Neural cell (in vitro differentiated cells): ENCODE measurements at regions not wholly inside any gene's neighbourhood (a gene's known extent, or its start where the extent isn't known, plus 50 kb on each side); places are given as distances from the start of the nearest gene placed in this dataset.

Experiments used
- EP300 ChIP-seq: fragments of 450-650 bp; conservative IDR thresholded peaks from 2 replicates; pipeline ENCODE4 v1.6.1; 2014; ENCODE audit warnings: antibody characterized with exemption, mild to moderate bottlenecking, moderate library complexity; ENCODE audit not compliant: poor library complexity, severe bottlenecking
- EZH2 ChIP-seq: fragments of 200-600, 300-800 bp; shearing (Covaris generic), sonication (generic); IDR thresholded peaks from 2 replicates; pipeline ENCODE4 v1.6.1; 2014; ENCODE audit warnings: antibody characterized with exemption, low read length, borderline replicate concordance, mild to moderate bottlenecking; ENCODE audit not compliant: insufficient read depth, poor library complexity, severe bottlenecking
- POLR2AphosphoS5 ChIP-seq: IDR thresholded peaks from 2 replicates; pipeline ENCODE4 v1.6.1; 2012
- RAD21 ChIP-seq: fragments of 450-650 bp; conservative IDR thresholded peaks from 2 replicates; pipeline ENCODE4 v1.6.1; 2014; ENCODE audit warnings: antibody characterized with exemption, mild to moderate bottlenecking, moderate library complexity
- REST ChIP-seq: IDR thresholded peaks from 2 replicates; pipeline ENCODE4 v1.6.1; 2012; ENCODE audit warnings: borderline replicate concordance
- TAF1 ChIP-seq: IDR thresholded peaks from 2 replicates; pipeline ENCODE4 v1.6.1; 2012; ENCODE audit warnings: low read depth
- TF ChIP-seq, protein P1 (sequence below): fragments of 450-650 bp; IDR thresholded peaks from 2 replicates; pipeline ENCODE4 v1.5.1; 2014; ENCODE audit warnings: antibody characterized with exemption, mild to moderate bottlenecking, moderate library complexity; ENCODE audit not compliant: poor library complexity, severe bottlenecking

- TF ChIP-seq EP300 (no peak), POLR2AphosphoS5 (no peak), REST (peak; percentile 66), EZH2 (no peak), RAD21 (no peak), TAF1 (no peak)
- TF ChIP-seq, protein P1, sequence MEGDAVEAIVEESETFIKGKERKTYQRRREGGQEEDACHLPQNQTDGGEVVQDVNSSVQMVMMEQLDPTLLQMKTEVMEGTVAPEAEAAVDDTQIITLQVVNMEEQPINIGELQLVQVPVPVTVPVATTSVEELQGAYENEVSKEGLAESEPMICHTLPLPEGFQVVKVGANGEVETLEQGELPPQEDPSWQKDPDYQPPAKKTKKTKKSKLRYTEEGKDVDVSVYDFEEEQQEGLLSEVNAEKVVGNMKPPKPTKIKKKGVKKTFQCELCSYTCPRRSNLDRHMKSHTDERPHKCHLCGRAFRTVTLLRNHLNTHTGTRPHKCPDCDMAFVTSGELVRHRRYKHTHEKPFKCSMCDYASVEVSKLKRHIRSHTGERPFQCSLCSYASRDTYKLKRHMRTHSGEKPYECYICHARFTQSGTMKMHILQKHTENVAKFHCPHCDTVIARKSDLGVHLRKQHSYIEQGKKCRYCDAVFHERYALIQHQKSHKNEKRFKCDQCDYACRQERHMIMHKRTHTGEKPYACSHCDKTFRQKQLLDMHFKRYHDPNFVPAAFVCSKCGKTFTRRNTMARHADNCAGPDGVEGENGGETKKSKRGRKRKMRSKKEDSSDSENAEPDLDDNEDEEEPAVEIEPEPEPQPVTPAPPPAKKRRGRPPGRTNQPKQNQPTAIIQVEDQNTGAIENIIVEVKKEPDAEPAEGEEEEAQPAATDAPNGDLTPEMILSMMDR, result no peak
Measured at GRCh38 chr5:39780347-39780746, 355.6 kb upstream of the DAB2 start.
